GM19023 (cell line): ENCODE measurements at regions not wholly inside any gene's neighbourhood (a gene's known extent, or its start where the extent isn't known, plus 50 kb on each side); places are given as distances from the start of the nearest gene placed in this dataset.

Source experiments
- ATAC-seq: cut with Tn5 transposase; IDR thresholded peaks from one replicate; pipeline ENCODE4 v1.9.1; 2021; ENCODE audit warnings: mild to moderate bottlenecking, moderate library complexity; ENCODE audit not compliant: unreplicated experiment

- ATAC-seq, result no peak
These were observed 254.7 kb downstream of the IPO8 start for GRCh38 chr12:30440826-30441602.

GRCh38 chr12:30439201-30439600 lies 256.5 kb downstream of the IPO8 start:
- no peak for ATAC-seq

- ATAC-seq, result no peak
These were observed 257.0 kb downstream of the IPO8 start for GRCh38 chr12:30438601-30439041.

GRCh38 chr12:30437616-30438015 lies 258.1 kb downstream of the IPO8 start:
- no peak for ATAC-seq

- no peak for ATAC-seq
These were observed 258.6 kb downstream of the IPO8 start for GRCh38 chr12:30437044-30437443.

GRCh38 chr12:30428098-30428497 lies 267.6 kb downstream of the IPO8 start:
- no peak for ATAC-seq

- ATAC-seq, result no peak
These were observed 268.1 kb downstream of the IPO8 start for GRCh38 chr12:30427555-30427954.

GRCh38 chr12:30425445-30425844 lies 270.2 kb downstream of the IPO8 start:
- ATAC-seq, result no peak

GRCh38 chr12:30423330-30423729 lies 272.3 kb downstream of the IPO8 start:
- ATAC-seq, result no peak

GRCh38 chr12:30422844-30423243 lies 272.8 kb downstream of the IPO8 start:
- no peak for ATAC-seq

GRCh38 chr12:30420561-30420960 lies 275.1 kb downstream of the IPO8 start:
- no peak for ATAC-seq

- ATAC-seq, result no peak
These were observed 277.9 kb downstream of the IPO8 start for GRCh38 chr12:30417697-30418231.

- no peak for ATAC-seq
These were observed 279.0 kb downstream of the IPO8 start for GRCh38 chr12:30416631-30417030.

- ATAC-seq, result no peak
These were observed 279.9 kb downstream of the IPO8 start for GRCh38 chr12:30415777-30416176.

- ATAC-seq, result no peak
These were observed 281.2 kb downstream of the IPO8 start for GRCh38 chr12:30414507-30414906.

GRCh38 chr12:30400349-30400748 lies 295.3 kb downstream of the IPO8 start:
- no peak for ATAC-seq

GRCh38 chr12:30399859-30400258 lies 295.8 kb downstream of the IPO8 start:
- ATAC-seq, result no peak

- no peak for ATAC-seq
These were observed 299.1 kb downstream of the IPO8 start for GRCh38 chr12:30396576-30396975.

- no peak for ATAC-seq
These were observed 300.5 kb downstream of the IPO8 start for GRCh38 chr12:30395190-30395589.

GRCh38 chr12:30391766-30392366 lies 303.8 kb downstream of the IPO8 start:
- ATAC-seq, result no peak

- no peak for ATAC-seq
These were observed 310.0 kb downstream of the IPO8 start for GRCh38 chr12:30385706-30386105.

- no peak for ATAC-seq
These were observed 310.7 kb downstream of the IPO8 start for GRCh38 chr12:30384976-30385375.
